Astrocyte (in vitro differentiated cells and primary cell): ENCODE measurements at regions not wholly inside any gene's neighbourhood (a gene's known extent, or its start where the extent isn't known, plus 50 kb on each side); places are given as distances from the start of the nearest gene placed in this dataset.

Experiments
- DNase-seq: peaks from one replicate; pipeline ENCODE4 v3.0.0-alpha.2; 2010; ENCODE audit warnings: low read depth
- FAIRE-seq: peaks from 2 replicates; lab custom pipeline; 2011; peaks lifted over from hg19 to GRCh38; lab: Jason Lieb, UNC
- H2AFZ ChIP-seq: 2 replicates; pipeline ENCODE4 v1.6.0; 2012; ENCODE audit warnings: low read depth, low read length, inconsistent platforms
- H3K27ac ChIP-seq: 2 replicates; pipeline ENCODE4 v1.5.1; 2011; ENCODE audit warnings: low read depth, low read length, inconsistent platforms
- H3K27me3 ChIP-seq: 2 replicates; pipeline ENCODE4 v1.6.0; 2011; ENCODE audit warnings: low read length, inconsistent platforms; ENCODE audit not compliant: insufficient read depth
- H3K36me3 ChIP-seq: 2 replicates; pipeline ENCODE4 v1.5.1; 2011; ENCODE audit warnings: low read length, inconsistent platforms; ENCODE audit not compliant: insufficient read depth
- H3K4me1 ChIP-seq: 2 replicates; pipeline ENCODE4 v1.5.1; 2011; ENCODE audit warnings: low read length, inconsistent platforms; ENCODE audit not compliant: insufficient read depth
- H3K4me2 ChIP-seq: 2 replicates; pipeline ENCODE4 v1.6.0; 2012; ENCODE audit warnings: low read length, inconsistent platforms
- H3K4me3 ChIP-seq: 2 replicates; pipeline ENCODE4 v1.5.1; 2011; ENCODE audit warnings: low read depth, mild to moderate bottlenecking, low read length, inconsistent platforms; ENCODE audit not compliant: insufficient read depth
- H3K79me2 ChIP-seq: 2 replicates; pipeline ENCODE4 v1.6.0; 2012; ENCODE audit warnings: mild to moderate bottlenecking, low read length, inconsistent platforms; ENCODE audit not compliant: insufficient read depth
- H3K9ac ChIP-seq: 2 replicates; pipeline ENCODE4 v1.6.0; 2012; ENCODE audit warnings: mild to moderate bottlenecking, low read length, inconsistent platforms
- H3K9me3 ChIP-seq: 2 replicates; pipeline ENCODE4 v1.5.1; 2012; ENCODE audit warnings: low read depth, mild to moderate bottlenecking, low read length, inconsistent platforms; ENCODE audit not compliant: insufficient read depth
- H4K20me1 ChIP-seq: 2 replicates; pipeline ENCODE4 v1.6.0; 2012; ENCODE audit warnings: low read length, inconsistent platforms; ENCODE audit not compliant: insufficient read depth
- H3K27ac Mint-ChIP-seq: one replicate; pipeline ENCODE4 v1.8.0; 2021; ENCODE audit warnings: mild to moderate bottlenecking, mixed read lengths; ENCODE audit not compliant: unreplicated experiment
- H3K27me3 Mint-ChIP-seq: one replicate; pipeline ENCODE4 v1.8.0; 2021; ENCODE audit warnings: low read depth, mixed read lengths; ENCODE audit not compliant: unreplicated experiment
- H3K36me3 Mint-ChIP-seq: one replicate; pipeline ENCODE4 v1.8.0; 2021; ENCODE audit warnings: low read depth, mixed read lengths; ENCODE audit not compliant: unreplicated experiment
- H3K4me1 Mint-ChIP-seq: one replicate; pipeline ENCODE4 v1.8.0; 2021; ENCODE audit warnings: low read depth, mixed read lengths; ENCODE audit not compliant: unreplicated experiment
- H3K4me3 Mint-ChIP-seq: one replicate; pipeline ENCODE4 v1.8.0; 2021; ENCODE audit warnings: mild to moderate bottlenecking, moderate library complexity, mixed read lengths; ENCODE audit not compliant: unreplicated experiment
- H3K9me3 Mint-ChIP-seq: one replicate; pipeline ENCODE4 v1.8.0; 2021; ENCODE audit warnings: mild to moderate bottlenecking, mixed read lengths; ENCODE audit not compliant: unreplicated experiment
- CTCF ChIP-seq: IDR thresholded peaks from 2 replicates; pipeline ENCODE4 v1.5.1; 2011; ENCODE audit warnings: low read depth, mild to moderate bottlenecking, inconsistent platforms, low read length, moderate library complexity; ENCODE audit not compliant: insufficient read depth
- EZH2 ChIP-seq: IDR thresholded peaks from 2 replicates; pipeline ENCODE4 v1.6.1; 2012; ENCODE audit warnings: mild to moderate bottlenecking, low read length, inconsistent platforms; ENCODE audit not compliant: insufficient read depth

DNA sequence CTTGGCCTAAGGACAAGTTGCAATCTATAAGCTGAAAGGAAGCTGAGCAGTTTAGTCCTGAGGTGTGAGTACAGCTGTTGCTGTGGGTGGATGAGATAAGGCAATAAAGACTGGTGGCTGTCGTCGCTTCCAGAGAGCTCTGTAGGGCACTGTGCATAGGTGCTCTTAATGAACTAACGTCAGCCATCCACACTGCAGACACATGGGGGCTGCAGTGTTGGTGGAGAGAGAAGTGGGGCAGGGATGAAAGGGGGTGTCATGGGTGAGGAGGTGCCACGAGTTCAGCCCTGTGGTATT, 139.9 kb upstream of the IRX3 start:
- no peak overlapping the region for H3K4me2 ChIP-seq
- no peak overlapping the region for H3K9ac ChIP-seq
- Mint-ChIP-seq H3K9me3 (peaks cover 13% of the 10 kb centered on the region), H3K36me3 (peaks cover 3% of the 10 kb centered on the region), H3K27me3 (peaks cover 31% of the 10 kb centered on the region), H3K4me1 (peaks cover 14% of the 10 kb centered on the region), H3K4me3 (no peak overlapping the region), H3K27ac (no peak overlapping the region)
- no peak overlapping the region for H3K27ac ChIP-seq
- H3K4me1 ChIP-seq, result peaks cover 22% of the 10 kb centered on the region
- no peak for TF ChIP-seq EZH2
- TF ChIP-seq CTCF, result no peak
- no peaks in the 10 kb centered on the region for H3K36me3 ChIP-seq
- H3K79me2 ChIP-seq, result no peaks in the 10 kb centered on the region
- no peaks in the 10 kb centered on the region for H4K20me1 ChIP-seq
- FAIRE-seq, result no peak
- no peaks in the 10 kb centered on the region for H3K27me3 ChIP-seq
- no peak overlapping the region for H3K4me3 ChIP-seq
- no peak for DNase-seq
- H2AFZ ChIP-seq, result no peak overlapping the region
- no peaks in the 10 kb centered on the region for H3K9me3 ChIP-seq

GRCh38 chr16:54425681-54426552, 139.3 kb upstream of the IRX3 start:
- Mint-ChIP-seq H3K27ac (no peak overlapping the region), H3K9me3 (peaks cover 13% of the 10 kb centered on the region), H3K4me3 (no peak overlapping the region), H3K27me3 (peaks cover 29% of the 10 kb centered on the region), H3K4me1 (peaks cover 9% of the 10 kb centered on the region), H3K36me3 (peaks cover 3% of the 10 kb centered on the region)
- no peak for DNase-seq
- H3K4me2 ChIP-seq, result no peak overlapping the region
- H3K4me3 ChIP-seq, result no peak overlapping the region
- no peak for FAIRE-seq
- H3K36me3 ChIP-seq, result no peaks in the 10 kb centered on the region
- no peaks in the 10 kb centered on the region for H3K9me3 ChIP-seq
- peaks cover 16% of the 10 kb centered on the region for H3K4me1 ChIP-seq
- TF ChIP-seq EZH2 (no peak), CTCF (no peak)
- no peaks in the 10 kb centered on the region for H4K20me1 ChIP-seq
- no peak overlapping the region for H3K9ac ChIP-seq
- H3K27me3 ChIP-seq, result no peaks in the 10 kb centered on the region
- no peak overlapping the region for H3K27ac ChIP-seq
- no peaks in the 10 kb centered on the region for H3K79me2 ChIP-seq
- H2AFZ ChIP-seq, result no peak overlapping the region

- Histone ChIP-seq H3K4me1 (peaks cover 7% of the 10 kb centered on the region), H3K36me3 (no peaks in the 10 kb centered on the region), H3K79me2 (no peaks in the 10 kb centered on the region), H3K4me3 (no peak overlapping the region), H3K4me2 (no peak overlapping the region), H4K20me1 (no peaks in the 10 kb centered on the region), H3K9ac (no peak overlapping the region), H3K27me3 (no peaks in the 10 kb centered on the region), H3K27ac (no peak overlapping the region), H3K9me3 (no peaks in the 10 kb centered on the region), H2AFZ (no peak overlapping the region)
- TF ChIP-seq EZH2 (no peak), CTCF (no peak)
- FAIRE-seq (no peak), DNase-seq (no peak)
- Mint-ChIP-seq H3K9me3 (peaks cover 12% of the 10 kb centered on the region), H3K27ac (no peak overlapping the region), H3K4me1 (peaks cover 5% of the 10 kb centered on the region), H3K4me3 (no peak overlapping the region), H3K27me3 (peaks cover 29% of the 10 kb centered on the region), H3K36me3 (peaks cover 2% of the 10 kb centered on the region)
Observed at GRCh38 chr16:54425068-54425467, 138.5 kb upstream of the IRX3 start.
